Stimulated activated naive CD4-positive, alpha-beta T cell (primary cell): ENCODE measurements at regions not wholly inside any gene's neighbourhood (a gene's known extent, or its start where the extent isn't known, plus 50 kb on each side); places are given as distances from the start of the nearest gene placed in this dataset.

ENCODE experiments used
- DNase-seq, 6 experiments: peaks; one replicate each; lab custom pipeline; 2025; lab: John Stamatoyannopoulos, UW

- no peak for DNase-seq
Measured at GRCh38 chr4:188826393-188826792, 687.2 kb downstream of the TRIML1 start.

GRCh38 chr4:188839704-188840103 is 700.5 kb downstream of the TRIML1 start:
- DNase-seq: no peak

DNA sequence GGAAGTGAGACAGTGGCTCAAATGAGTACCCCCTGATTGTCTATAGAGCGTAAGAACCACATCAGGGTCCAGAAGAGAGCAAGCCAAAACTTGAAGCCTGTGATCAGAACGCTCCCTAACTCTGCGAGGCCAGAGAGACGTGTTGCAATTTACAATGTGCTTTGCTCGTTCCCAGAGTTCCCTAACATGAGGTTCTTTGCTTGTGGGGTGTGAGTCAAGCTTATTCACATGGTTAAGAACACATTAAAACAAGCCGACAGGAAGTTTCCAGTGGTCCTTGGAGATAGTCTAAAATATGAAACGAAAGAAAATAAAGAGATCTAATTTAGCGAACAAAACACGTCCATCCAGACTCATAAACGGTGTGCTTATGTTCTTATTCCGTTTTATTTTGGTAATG is 702.3 kb downstream of the TRIML1 start:
- DNase-seq: no peak

DNA sequence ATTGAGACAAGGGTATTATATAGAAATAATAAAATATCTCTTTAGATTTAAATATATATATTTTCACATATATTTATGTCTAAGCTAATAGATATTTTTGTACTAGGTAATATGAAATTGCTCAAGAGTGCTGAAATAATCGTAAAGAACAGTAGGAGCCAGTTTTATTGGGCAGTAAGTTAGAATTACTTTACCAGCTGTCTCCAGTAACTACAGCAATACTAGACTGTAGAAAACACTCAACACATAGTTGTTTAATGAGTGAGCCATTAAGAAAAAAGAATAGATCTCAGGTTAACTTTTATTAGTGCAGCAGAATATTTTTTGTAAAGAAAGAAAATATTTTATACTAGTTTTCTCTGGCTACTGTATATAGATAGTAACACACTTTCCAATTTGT is 715.2 kb downstream of the TRIML1 start:
- DNase-seq: no peak

- DNase-seq: no peak
Measured at GRCh38 chr4:188858696-188859095, 719.5 kb downstream of the TRIML1 start.

DNA sequence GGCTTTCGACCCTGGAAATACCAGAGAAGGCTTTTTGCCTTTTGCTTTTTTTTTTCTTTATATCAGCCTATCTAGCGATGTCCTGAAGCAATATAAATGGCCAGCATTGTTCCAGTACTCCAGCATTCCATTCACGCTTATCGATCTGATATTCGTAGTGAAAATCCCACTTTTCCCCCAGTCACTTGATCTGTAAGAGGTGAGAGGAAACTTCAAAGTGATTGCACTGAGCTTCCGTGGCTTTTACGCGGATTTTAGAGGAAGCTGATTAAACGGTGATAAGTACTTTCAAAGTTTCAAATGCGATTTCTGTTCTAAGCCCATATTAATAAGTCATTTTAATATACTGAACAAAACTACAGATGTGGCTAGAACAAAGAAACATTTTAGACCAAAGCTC is 725.5 kb downstream of the TRIML1 start:
- no peak for DNase-seq

- no peak for DNase-seq
Measured at GRCh38 chr4:188867796-188868195, 728.6 kb downstream of the TRIML1 start.

- DNase-seq: no peak
Measured at GRCh38 chr4:188869581-188869980, 730.3 kb downstream of the TRIML1 start.

DNA sequence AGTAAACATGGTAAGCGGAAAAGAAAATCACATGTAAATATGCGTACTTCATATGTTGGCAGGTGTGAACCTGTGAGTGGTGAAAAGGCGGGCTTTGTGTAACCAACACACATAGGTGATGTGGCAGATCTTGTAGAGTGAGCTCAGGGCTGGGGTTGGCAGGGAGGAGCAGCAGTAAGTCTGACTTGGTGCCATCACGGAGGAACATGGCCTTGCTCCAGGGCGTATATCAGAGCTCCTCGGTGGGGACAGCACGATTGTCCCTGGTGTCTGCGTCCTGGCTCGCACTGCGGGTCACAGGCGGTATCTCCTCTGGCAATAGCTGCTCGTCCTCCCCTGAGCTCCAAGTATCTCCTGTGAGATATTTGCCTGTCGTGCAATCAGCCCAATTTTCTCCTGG is 733.6 kb downstream of the TRIML1 start:
- no peak for DNase-seq

DNA sequence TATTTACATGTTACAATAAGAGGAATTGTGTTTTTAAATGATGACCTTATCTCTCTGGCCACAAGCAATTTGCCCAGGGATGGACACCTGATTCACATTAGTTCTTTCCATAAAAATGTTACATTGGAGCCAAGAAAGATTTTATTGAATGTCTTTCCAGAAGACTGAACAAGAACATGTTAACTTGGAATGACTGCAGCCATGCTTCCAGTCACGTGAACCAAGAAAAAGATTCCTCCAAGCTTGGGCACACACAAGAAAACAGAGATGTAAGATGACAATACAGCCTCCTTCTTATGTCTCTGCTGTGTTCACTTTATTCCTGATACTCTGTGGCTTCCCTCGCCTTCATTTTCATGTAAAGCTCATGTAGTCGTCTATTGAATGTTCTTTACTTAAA is 737.6 kb downstream of the TRIML1 start:
- no peak for DNase-seq

DNA sequence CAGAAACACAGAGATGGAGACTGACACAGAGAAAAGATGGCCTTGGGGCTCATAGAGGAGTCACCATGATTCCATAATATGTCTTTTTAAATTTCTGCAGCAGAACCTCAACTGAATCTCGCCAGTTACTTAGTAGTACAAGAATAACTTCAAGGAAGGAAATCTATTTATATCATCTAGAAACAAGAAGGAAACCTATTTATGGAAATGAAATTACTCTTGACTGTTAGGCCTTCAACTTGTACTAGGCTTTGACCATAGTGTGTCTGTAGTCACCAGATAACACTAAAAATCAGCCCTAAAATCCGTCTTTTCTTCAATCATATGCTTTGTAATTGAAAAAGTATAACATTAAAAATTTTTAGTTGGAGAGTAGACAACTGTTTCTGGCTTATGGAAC is 740.4 kb downstream of the TRIML1 start:
- no peak for DNase-seq

DNA sequence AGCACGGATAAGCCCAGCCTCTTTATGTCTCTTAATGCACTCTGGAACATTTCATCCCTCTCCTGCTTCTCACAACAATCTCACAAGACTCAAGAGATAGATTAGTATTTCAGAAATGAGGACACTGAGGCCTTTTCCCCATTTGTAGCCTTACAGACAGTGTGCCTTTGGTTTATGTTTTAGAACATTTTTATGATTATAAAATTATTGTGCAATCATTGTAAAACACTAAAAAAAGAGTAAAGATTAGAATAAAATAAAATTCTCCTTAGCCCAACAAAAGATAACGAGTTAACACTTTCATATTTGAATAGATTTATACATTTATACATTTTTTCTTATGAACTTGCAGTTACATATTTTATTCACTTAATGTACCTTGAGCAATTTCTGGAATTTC is 748.7 kb downstream of the TRIML1 start:
- no peak for DNase-seq

DNA sequence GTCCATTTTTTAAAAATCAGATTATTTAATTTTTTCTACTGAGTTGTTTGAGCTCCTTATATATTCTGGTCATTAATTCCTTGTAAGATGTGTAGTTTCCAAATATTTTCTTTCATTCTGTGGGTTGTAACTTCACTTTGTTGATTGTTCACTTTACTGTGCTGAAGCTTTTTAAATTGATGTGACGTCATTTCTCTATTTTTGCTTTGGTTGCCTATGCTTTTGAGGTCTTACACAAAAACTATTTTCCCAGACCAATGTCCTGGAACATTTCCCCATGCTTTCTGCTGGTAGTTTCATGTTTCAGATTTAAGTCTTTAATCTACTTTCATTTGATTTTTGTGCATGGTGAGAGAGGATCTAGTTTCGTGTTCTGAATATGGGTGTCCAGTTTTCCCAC is 753.6 kb downstream of the TRIML1 start:
- no peak for DNase-seq

DNA sequence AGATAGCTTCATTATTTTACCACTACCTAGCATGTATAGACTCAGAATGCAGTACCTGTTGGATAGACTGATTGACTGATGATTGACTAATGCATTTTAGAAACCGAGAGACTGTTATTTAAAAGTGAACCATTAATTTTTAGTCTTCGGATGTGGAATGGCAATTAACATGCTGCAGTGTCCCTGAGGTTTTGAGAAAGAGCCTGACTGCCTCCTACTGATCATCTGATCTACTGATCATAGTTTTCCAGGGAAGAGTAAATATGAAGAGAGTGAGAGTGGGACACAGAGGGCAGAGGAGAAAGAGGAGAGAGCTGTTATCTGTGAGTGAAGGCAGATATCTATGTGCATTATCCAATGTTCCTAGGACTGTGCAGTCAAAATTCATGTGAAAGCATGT is 764.7 kb downstream of the TRIML1 start:
- no peak for DNase-seq

- no peak for DNase-seq
Measured at GRCh38 chr4:188904617-188905016, 765.4 kb downstream of the TRIML1 start.

GRCh38 chr4:188905248-188905647 is 766.0 kb downstream of the TRIML1 start:
- DNase-seq: no peak

DNA sequence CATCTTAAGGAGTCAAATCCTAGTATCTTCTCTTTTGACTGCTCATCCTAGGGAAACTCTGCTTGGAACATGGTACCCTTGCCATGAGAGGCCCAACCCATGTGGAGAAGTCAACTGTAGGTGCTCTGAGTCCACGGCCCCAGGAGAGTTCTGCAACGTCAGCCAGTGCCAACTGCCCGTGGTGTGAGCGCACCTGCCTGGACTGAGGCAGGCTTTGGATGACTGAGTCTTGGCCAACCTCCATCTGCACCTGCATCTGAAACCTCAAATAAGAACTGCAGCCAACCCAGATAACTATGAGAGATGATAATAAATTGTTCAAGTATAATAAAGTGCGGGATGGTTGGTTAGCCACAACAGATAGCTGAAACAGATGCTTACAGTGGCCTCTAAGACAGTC is 772.0 kb downstream of the TRIML1 start:
- DNase-seq: no peak

GRCh38 chr4:188911707-188912106 is 772.5 kb downstream of the TRIML1 start:
- DNase-seq: no peak

GRCh38 chr4:188915175-188915574 is 775.9 kb downstream of the TRIML1 start:
- no peak for DNase-seq

GRCh38 chr4:188918787-188919186 is 779.5 kb downstream of the TRIML1 start:
- DNase-seq: no peak

DNA sequence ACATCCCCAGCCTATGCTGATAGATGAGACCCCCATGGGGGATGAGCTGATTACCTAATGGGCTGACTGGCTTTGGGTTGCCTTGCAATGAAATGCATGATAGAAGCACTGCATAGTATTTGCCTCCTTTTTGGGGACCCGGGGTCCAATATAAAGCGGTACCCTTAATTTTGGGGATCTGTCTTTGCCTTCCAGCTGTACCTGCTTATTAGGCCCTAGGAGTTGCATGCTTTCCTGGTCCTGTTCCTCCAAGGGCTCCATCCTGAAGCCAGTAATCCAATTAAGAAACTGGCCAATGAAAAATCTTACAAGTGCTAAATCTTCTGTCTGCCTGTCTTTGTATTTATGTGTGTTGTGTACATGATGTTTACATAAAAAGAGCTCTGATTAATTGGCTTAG is 791.6 kb downstream of the TRIML1 start:
- no peak for DNase-seq

GRCh38 chr4:188934320-188934962 is 795.2 kb downstream of the TRIML1 start:
- DNase-seq: no peak

DNA sequence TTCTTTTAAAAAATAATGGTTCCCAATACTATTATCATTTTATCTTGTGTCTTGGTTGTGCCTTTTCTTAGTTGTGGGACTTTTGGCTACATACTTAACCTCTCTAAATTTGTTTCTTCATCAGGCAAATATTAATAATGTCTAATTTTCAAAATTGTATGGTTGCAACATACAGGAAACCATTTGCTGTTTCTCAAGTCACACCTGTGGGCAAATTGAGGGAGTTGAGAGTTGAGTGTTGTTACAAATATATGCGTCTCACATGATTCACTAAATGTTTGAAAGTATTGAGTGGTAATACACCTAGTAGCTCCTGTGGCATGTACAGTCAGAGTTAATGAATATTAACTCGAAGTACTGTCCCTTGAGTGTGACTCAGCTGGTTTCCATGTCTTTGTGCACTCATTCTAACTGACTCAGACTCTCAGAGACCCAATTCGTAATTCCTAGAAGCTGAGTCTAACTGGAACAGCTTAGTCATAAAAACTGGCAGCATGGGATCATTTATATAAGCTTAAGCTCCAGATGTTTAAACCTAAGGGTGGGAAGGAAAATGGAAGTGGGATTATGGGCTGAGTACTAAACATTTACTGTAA is 802.4 kb downstream of the TRIML1 start:
- no peak for DNase-seq

DNA sequence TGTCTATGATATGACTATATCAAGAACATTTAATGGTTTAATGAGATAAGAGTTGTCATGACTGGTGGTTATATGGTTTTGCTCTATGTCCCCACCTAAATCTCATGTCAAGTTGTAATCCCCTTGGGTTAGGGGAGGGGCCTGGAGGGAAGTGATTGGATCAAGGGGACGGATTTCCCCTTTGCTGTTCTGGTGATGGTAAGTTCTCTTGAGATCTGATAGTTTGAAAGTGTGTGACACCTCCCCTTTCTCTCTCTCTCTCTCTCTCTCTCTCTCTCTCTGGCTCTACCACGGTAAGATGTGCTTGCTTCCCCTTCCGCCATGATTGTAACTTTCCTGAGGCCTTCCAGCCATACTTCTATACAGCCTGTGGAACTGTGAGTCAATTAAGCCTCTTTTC is 803.4 kb downstream of the TRIML1 start:
- no peak for DNase-seq
